GM18873 (cell line): ENCODE measurements at regions not wholly inside any gene's neighbourhood (a gene's known extent, or its start where the extent isn't known, plus 50 kb on each side); places are given as distances from the start of the nearest gene placed in this dataset.
A peak's percentile ranks its signal among the peaks of the same experiment; 100 is the strongest.
"Not testable (repeated sequence)": the region's sequence is repeated elsewhere in the genome, so short reads cannot be mapped to it uniquely, and the experiment has no call there.

Source experiments
- ATAC-seq: cut with Tn5 transposase; IDR thresholded peaks from one replicate; pipeline ENCODE4 v1.9.1; 2021; ENCODE audit warnings: mild to moderate bottlenecking, moderate library complexity, moderate number of reproducible peaks; ENCODE audit not compliant: unreplicated experiment, low FRiP score

DNA sequence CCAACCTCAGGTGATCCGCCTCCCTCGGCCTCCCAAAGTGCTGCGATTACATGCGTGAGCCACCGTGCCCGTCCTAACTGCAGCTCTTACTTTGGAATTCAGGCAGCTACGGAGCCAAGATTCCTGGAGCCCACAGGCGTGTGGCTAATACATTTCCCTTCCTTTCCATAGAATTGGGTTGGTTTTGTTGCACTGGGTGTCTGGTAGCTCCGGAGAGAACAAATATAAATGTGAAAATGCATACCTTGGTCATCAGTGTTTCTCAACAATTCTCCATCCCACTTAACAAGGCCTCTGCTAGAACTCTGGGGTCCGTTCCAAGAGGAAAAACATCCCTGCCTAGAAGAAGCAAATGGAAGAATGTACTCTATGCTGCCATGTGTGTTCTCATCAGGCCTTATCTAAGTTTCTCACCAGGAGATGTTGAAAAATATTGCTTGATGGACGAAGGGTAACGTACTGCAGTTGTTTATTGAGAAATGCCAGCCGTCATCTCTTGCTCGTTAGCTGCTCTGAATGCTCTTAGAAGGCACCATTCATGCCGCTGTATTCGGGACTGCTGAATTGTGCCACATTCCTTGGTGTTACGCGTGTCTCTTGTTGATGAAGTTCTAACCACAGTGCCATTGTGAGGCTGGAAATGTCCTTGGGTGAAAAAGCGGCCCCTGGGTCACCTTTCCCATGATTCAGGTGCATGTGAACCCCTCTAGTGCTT, 50.5 kb upstream of the CD99 start:
- no peak for ATAC-seq

DNA sequence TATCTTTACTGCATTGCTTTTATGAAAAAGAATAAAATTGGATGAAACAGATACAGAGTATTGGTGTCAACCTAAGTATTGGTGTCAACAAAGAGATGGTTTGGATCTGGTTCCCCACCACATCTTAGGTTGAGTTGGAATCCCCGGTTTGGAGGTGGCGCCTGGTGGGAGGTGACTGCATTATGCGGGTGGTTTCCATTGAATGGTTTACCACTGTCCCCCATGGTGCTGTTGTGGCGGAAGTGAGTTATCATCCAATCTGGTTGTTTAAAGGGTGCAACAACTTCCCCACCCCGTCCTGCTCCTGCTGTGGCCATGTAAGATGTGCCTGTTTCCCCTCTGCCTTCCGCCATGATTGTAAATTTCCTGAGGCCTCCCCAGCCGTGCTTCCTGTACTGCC, 52.8 kb upstream of the CD99 start:
- ATAC-seq = no peak

DNA sequence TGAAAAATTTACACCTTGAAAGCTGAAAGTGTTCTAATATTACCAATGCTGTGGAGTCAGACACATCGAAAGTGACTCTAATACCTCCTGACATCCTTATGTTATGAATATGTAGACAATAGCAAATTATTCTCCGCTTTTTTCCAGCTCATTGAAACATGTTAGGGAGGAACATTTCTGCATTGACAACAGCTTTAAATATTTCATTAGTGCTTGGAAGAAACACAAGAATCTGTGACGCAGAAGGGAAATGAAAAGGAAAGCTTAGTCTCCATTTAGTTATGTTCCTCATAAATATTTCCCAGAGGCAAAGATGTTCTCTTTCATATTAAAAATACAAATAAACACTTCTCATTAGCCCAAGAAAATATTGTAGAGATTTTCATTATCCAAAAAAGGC, 55.8 kb upstream of the CD99 start:
- ATAC-seq = no peak

DNA sequence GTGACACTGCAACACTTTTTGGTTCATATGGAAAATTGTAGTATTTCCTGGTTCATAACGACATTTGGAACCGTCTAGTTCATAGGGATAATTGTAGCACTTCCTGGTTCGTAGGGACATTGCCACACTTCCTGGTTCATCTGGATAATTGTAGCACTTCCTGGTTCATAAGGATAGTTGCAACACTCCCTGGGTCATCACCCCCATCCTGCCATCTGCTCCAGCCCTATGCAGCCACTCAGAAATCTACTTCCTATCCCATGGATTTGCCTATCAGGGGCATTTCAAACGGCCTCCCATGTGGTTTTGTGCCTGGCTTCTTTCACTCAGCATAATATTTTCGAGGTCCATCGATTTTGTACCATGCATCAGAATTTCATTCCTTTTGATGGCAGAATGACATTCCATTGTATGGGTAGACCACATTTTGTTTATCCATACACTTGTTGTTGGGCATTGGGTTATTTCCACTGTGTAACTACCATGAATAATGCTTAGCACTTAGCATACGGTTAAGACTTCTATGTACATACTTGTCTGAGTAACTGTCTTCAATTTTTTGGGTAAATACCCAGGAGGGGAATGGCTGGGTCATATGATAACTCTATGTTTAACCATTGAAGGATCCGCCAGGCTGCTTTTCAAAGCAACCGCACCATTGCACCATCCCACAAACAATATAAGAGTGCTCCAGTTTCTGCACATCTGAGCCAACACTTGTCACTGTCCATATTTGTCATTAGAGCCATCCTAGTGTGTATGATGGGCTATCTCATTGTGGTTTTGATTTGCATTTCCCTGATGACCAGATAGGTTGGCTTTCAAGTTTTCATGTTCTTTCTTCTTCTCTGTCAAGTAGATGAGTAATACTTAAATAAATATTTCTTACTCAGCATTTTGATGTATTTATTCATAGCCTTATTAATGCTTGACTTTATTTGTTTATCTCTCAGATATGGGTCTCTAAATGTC, 58.3 kb upstream of the CD99 start:
- ATAC-seq = no peak

DNA sequence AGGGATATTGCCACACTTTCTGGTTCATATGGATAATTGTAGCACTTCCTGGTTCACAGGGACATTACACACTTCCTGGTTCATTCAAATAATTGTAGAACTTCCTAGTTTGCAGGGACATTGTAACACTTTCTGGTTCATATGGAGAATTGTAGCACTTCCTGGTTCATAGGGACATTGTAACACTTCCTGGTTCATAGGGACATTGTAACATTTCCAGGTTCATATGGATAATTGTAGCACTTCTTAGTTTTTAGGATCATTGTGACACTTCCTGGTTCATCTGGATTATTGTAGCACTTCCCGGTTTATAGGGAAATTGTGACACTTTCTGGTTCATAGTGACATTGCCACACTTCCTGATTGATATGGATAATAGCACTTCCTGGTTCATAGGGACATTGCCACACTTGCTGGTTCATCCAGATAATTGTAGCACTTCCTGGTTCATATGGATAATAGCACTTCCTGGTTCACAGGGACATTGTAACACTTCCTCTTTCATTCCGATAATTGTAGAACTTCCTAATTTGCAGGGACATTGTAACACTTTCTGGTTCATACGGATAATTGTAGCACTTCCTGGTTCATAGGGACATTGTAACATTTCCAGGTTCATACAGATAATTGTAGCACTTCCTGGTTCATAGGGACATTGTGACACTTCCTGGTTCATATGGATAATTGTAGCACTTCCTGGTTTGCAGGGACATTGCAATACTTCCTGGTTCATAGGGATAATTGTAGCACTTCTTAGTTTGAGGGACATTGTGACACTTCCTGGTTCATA, 59.2 kb upstream of the CD99 start:
- ATAC-seq = no peak

DNA sequence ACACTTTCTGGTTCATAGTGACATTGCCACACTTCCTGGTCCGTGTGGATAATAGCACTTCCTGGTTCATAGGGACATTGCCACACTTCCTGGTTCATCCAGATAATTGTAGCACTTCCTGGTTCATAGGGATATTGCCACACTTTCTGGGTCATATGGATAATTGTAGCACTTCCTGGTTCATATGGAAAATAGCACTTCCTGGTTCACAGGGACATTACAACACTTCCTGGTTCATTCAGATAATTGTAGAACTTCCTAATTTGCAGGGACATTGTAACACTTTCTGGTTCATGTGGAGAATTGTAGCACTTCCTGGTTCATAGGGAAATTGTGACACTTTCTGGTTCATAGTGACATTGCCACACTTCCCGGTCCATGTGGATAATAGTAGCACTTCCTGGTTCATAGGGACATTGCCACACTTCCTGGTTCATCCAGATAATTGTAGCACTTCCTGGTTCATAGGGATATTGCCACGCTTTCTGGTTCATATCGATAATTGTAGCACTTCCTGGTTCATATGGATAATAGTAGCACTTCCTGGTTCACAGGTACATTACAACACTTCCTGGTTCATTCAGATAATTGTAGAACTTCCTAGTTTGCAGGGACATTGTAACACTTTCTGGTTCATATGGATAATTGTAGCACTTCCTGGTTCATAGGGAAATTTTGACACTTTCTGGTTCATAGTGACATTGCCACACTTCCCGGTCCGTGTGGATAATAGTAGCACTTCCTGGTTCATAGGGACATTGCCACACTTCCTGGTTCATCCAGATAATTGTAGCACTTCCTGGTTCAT, 60.0 kb upstream of the CD99 start:
- ATAC-seq = not testable (repeated sequence)

DNA sequence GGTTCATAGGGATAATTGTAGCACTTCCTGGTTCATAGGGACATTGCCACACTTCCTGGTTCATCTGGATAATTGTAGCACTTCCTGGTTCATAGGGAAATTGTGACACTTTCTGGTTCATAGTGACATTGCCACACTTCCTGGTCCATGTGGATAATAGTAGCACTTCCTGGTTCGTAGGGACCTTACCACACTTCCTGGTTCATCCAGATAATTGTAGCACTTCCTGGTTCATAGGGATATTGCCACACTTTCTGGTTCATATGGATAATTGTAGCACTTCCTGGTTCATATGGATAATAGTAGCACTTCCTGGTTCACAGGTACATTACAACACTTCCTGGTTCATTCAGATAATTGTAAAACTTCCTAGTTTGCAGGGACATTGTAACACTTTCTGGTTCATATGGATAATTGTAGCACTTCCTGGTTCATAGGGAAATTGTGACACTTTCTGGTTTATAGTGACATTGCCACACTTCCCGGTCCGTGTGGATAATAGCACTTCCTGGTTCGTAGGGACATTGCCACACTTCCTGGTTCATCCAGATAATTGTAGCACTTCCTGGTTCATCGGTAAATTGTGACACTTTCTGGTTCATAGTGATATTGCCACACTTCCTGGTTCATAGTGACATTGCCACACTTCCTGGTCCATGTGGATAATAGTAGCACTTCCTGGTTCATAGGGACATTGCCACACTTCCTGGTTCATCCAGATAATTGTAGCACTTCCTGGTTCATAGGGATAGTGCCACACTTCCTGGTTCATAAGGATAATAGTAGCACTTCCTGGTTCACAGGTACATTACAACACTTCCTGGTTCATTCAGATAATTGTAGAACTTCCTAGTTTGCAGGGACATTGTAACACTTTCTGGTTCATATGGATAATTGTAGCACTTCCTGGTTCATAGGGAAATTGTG, 60.8 kb upstream of the CD99 start:
- ATAC-seq = not testable (repeated sequence)

DNA sequence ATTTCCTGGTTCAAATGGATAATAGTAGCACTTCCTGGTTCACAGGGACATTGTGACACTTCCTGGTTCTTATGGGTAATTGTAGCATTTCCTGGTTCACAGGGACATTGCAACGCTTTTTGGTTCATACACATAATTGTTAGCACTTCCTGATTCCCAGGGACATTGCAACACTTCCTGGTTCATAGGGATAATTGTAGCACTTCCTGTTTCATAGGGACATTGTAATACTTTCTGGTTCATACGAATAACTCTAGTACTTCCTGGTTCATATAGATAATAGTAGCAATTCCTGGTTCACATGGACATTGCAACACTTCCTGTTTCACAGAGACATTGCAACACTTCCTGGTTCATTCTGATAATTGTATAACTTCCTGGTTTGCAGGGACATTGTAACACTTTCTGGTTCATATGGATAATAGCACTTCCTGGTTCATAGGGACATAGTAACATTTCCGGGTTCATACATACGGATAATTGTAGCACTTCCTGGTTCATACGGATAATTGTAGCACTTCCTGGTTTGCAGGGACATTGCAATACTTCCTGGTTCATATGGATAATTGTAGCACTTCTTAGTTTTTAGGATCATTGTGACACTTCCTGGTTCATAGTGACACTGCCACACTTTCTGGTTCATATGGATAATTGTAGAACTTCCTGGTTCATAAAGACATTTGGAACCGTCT, 61.6 kb upstream of the CD99 start:
- no peak for ATAC-seq

DNA sequence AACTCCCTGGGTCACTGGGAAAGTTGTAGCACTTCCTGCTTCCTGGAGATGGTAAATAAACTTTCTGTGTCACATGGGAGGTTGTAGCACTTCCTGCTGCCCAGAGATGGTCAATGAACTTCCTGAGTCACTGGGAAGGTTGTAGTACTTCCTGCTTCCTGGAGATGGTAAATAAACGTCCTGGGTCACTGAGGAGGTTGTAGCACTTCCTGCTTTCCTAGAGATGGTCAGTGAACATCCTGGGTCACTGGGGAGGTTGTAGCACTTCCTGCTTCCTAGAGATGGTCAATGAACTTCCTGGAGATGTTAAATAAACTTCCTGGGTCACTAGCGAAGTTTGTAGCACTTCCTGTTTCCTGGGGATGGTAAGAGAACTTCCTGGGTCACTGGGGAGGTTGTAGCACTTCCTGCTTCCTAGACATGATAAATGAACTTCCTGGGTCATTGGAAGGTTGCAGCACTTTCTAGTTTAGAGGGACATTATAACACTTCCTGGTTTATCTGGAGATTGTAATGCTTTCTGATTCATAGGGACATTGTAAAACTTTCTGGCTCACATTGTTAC, 62.3 kb upstream of the CD99 start:
- no peak for ATAC-seq

DNA sequence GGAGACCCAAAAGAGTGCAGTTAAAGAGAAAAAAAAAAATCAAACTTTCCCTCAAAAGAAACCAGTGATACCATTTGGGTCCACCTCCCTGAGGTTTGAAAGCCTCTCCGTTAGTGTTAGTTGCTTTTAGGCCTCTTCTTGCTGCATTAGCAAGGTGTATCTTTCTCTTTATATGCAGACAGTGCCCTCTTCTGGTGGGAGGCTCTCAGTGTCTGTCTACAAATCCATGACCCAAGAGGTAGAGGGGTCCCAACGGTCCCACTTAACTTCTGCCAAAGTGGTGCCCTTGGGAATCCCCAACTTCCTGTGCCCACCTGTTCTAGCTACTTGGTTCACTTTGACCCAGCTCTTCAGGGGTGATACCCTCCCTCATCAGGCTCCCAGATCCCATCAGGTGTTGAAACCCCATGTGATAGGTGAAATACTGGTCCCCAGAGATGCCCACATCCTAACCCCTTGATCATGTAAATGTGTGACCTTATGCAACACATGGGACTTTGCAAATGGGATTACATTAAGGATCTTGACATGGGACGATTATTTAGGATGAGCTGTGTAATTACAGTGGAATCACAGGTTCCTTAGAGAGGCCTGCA, 63.7 kb upstream of the CD99 start:
- peak; percentile 47 for ATAC-seq

DNA sequence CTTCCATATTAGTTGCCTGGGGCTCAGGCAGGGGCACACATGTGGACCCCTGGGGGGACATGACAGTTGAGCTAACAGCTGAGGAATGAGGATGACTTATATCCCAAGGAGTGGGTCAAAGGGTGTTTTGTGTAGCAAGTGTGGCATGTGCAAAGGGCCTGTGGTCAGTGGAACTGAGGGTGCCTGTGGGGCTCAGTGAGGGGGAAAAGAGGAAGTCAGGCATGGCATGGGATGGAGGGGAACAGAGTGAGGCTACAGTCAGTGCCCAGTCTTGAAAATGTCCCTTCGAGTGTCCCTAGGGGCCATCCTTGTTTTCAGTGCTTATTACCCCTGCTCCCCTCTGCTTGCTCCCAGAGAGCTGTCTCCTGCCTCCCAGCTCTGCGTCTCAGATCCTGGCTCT, 64.3 kb upstream of the CD99 start:
- no peak for ATAC-seq

DNA sequence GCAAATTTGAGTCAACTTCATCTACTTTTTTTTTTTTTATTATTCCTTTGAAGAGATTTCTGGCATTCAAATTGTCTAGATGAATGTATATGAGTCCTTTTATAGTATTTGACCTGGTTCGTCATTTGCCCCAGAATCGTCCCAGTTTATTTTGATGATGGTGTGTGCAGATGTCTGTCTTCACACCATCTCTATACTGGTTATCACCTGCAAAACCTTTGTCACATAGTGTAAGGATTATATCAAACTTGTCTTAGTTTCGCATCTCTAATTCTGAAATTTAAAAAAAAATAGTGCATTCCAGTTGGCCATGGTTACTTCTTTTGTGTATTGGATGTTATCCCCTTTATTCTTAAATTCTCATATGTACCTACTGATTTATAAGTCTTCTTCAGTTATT, 70.5 kb upstream of the CD99 start:
- no peak for ATAC-seq

DNA sequence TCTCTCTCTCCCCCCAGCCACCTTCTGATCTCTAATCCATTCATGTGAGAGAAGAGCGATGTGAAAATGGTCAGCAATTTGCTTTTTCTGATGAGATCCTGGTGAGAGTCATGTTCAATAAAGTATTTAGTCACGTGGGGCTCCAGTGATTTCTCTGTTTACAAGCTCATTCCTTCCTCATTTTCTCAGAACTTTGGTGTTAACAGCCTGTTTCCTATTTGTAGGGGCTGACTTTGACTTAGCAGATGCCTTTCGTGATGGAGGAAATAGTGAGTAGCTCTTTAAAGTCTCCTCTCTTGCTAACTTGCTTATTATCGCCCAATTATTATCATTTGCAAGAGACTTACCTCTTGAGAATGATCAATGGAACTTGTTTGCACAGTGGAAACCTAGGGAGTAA, 72.6 kb upstream of the CD99 start:
- no peak for ATAC-seq

DNA sequence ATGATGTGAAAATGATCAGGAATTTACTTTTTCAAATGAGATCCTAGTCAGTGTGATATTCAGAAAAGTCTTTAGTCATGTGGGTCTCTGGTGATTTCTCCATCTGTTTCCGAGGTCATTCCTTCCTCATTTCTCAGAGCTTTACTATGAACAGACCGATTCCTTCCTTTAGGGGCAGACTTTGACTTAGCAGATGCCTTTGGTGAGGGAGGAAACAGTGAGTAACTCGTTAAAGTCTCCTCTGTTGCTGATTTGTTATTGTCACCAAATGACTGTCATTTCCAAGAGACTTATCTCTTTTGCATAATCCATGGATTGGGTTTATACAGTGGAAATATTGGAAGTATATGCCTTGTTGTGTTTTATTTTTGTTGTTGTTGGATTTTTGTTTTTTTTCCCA, 76.2 kb upstream of the CD99 start:
- ATAC-seq = no peak

DNA sequence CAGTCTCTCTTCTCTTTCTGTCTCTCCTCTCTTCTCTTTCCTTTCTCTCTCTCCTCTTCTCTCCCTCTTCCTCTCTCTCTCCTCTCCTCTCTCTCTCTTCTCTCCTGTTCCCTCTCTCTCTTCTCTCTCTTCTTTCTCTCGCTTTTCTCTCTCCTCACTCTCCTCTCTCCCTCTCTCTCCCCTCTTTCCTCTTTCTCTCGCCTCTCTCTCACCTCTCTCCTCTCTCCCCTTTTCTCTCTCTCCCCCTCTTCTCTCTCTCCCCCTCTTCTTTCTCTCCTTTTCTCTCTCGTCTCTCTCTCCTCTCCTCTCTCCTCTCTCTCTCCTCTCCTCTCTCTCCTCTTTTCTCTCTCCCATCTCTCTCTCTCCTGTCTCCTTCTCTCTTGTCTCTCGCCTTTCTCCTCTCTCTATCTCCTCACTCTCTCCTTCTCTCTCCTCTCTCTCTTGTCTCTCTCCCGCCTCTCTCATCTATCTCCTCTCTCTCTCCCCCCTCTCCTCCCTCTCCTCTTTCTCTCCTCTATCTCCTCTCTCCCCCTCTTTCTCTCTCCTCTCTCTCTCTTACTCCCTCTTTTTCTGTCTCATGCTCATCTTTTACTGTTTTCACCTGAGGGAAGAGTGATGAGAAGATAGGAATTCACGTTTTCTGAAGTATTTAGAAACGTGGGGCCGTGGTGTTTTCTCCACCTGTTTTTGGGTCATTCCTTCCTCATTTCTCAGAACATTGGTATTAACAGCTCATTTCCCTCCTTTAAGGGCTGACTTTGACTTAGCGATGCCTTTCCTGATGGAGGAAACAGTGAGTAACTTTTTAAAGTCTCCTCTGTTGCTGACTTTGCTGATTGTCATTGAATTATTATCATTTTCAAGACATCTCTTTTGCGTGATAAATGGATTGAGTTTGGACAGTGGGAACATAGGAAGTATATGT, 80.6 kb upstream of the CD99 start:
- no peak for ATAC-seq

DNA sequence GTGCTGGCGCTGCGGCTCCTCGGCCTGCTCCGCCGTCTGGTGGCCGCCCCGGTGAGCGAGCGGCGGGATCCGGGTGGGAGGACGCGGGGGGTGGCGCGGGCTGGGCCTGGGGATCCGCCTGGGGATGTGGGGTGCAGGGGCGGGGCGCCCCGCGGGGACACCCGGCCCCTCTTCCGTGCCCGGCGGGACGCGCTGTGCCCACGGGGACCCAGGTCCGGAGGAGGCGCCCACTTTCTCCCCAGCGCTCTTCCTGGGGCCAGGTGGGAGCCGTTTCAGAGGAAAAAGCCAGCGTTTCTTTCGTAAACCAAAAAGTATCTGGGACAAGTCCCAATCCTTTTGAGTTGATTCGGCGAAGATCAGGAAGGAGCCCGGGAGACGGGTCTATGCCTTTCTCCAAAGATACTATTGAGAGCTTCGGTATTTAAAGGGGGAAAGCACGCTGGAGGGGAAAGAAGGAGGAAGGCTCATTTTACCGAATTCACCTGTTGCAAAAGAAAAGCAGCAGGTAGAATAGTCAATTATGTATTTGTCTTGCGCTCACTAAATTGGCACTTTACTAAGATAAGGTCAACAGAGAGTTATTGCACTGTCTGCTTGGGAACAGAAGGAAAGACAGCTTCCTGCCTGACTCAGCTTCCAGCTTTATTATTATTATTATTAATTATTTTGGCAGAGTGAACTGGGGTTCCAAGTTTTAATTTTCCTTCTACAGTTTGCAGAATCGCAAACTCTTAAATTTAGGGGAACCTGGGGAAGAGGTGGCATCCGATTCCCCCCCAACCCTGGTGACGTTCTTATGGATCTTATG, 81.5 kb upstream of the CD99 start:
- ATAC-seq = peak; percentile 26
